ENCODE measurements at regions not wholly inside any gene's neighbourhood (a gene's known extent, or its start where the extent isn't known, plus 50 kb on each side); places are given as distances from the start of the nearest gene placed in this dataset.

DNA sequence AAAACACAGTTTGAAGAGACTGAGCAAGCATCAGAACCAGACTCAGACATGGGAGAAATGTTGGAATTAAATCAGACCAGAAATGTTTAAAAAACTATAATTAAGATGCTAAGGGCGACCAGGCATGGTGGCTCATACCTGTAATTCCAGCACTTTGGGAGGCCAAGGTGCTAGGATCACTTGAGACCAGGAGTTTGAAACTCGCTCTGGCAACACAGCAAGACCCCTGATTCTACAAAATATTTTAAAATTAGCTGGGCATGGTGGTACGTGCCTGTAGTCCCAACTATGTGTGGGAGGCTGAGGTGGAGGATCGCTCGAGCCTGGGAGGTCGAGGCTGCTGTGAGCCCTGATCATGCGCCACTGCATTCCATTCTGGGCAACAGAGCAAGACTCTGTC, 160.3 kb downstream of the COPRS start:
- Mint-ChIP-seq H3K4me3 (no peak overlapping the region), H3K36me3 (ENCODE audit: low read depth) (no peaks in the 10 kb centered on the region), H3K9me3 (no peaks in the 10 kb centered on the region), H3K27ac (no peak overlapping the region), H3K27me3 (peaks cover 13% of the 10 kb centered on the region), H3K4me1 (ENCODE audit: low read depth) (no peaks in the 10 kb centered on the region)
- Histone ChIP-seq H3K4me3 (ENCODE audit: low read length) (no peak overlapping the region), H3K9me3 (ENCODE audit: control insufficient read depth in 1 of 2, insufficient read depth in 1 of 2, low read length in 2 of 2) (no peaks in the 10 kb centered on the region), H3K27me3 (ENCODE audit: control insufficient read depth in 1 of 2, insufficient read depth in 2 of 2, low read length in 2 of 2) (peaks cover 0 to 5% of the 10 kb centered on the region in 2 experiments), H3K4me1 (ENCODE audit: insufficient read depth, low read length) (no peaks in the 10 kb centered on the region), H3K27ac (ENCODE audit: low read depth in 1 of 2, low read length in 2 of 2) (no peak overlapping the region), H3K36me3 (ENCODE audit: insufficient read depth, low read length) (no peaks in the 10 kb centered on the region)
- CTCF ChIA-PET: no interaction called here
- intact Hi-C loops (cut with DNase I, micrococcal nuclease): no loop called here
- TF ChIP-seq, protein P1, sequence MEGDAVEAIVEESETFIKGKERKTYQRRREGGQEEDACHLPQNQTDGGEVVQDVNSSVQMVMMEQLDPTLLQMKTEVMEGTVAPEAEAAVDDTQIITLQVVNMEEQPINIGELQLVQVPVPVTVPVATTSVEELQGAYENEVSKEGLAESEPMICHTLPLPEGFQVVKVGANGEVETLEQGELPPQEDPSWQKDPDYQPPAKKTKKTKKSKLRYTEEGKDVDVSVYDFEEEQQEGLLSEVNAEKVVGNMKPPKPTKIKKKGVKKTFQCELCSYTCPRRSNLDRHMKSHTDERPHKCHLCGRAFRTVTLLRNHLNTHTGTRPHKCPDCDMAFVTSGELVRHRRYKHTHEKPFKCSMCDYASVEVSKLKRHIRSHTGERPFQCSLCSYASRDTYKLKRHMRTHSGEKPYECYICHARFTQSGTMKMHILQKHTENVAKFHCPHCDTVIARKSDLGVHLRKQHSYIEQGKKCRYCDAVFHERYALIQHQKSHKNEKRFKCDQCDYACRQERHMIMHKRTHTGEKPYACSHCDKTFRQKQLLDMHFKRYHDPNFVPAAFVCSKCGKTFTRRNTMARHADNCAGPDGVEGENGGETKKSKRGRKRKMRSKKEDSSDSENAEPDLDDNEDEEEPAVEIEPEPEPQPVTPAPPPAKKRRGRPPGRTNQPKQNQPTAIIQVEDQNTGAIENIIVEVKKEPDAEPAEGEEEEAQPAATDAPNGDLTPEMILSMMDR (IDR thresholded peaks at IDR 0.05): no peak
- DNase-seq: no peak
- POLR2A ChIA-PET: no interaction called here
- no peak for ATAC-seq (ENCODE audit: poor library complexity)

GRCh38 chr17:31697838-31698237, 161.2 kb downstream of the COPRS start:
- Mint-ChIP-seq H3K27me3 (peaks cover 10% of the 10 kb centered on the region), H3K9me3 (no peaks in the 10 kb centered on the region), H3K4me1 (ENCODE audit: low read depth) (no peaks in the 10 kb centered on the region), H3K4me3 (no peak overlapping the region), H3K36me3 (ENCODE audit: low read depth) (no peaks in the 10 kb centered on the region), H3K27ac (no peak overlapping the region)
- no peak for ATAC-seq (ENCODE audit: poor library complexity)
- no peak overlapping the region for H3K27ac ChIP-seq (ENCODE audit: low read depth in 1 of 2, low read length in 2 of 2)
- TF ChIP-seq, protein P1 (IDR thresholded peaks at IDR 0.05): no peak
- intact Hi-C loops (cut with DNase I, micrococcal nuclease): no loop called here
- CTCF ChIA-PET: no interaction called here
- no peaks in the 10 kb centered on the region for H3K36me3 ChIP-seq (ENCODE audit: insufficient read depth, low read length)
- peaks cover 0 to 5% of the 10 kb centered on the region in 2 experiments for H3K27me3 ChIP-seq (ENCODE audit: control insufficient read depth in 1 of 2, insufficient read depth in 2 of 2, low read length in 2 of 2)
- POLR2A ChIA-PET: no interaction called here
- H3K4me3 ChIP-seq (ENCODE audit: low read length): no peak overlapping the region
- no peaks in the 10 kb centered on the region for H3K4me1 ChIP-seq (ENCODE audit: insufficient read depth, low read length)
- no peak for DNase-seq
- H3K9me3 ChIP-seq (ENCODE audit: control insufficient read depth in 1 of 2, insufficient read depth in 1 of 2, low read length in 2 of 2): no peaks in the 10 kb centered on the region

DNA sequence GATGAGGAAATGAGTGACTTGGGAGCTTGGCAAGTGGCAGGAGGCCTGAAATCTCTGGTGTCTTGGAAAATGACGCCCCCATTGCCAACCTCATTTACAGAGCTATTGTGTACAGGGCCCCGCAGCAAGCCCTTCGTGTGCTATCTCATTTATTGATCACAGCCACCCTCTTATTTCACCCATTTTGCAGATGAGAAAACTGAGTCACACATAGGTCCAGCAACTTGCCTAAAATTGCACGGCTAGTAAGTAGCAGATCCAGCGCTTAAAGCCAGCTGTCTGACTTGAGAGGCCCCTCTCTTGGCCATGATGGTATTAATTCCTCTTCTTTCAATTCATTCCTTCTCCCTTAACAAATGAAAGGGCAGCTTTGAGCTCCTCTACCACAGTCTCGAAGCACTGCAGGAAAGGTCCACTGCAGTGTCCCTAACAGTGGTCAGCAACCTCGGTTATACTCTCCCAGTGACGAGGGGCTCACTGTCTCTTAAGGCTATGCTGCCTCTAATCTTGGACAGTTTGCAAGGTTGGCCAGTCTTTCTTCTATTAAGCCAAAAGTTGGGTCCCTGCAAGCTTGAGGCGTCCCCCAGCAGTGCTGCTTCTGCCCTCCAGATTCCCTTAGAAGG, 162.2 kb downstream of the COPRS start:
- Mint-ChIP-seq H3K36me3 (ENCODE audit: low read depth) (no peaks in the 10 kb centered on the region), H3K4me1 (ENCODE audit: low read depth) (no peaks in the 10 kb centered on the region), H3K27me3 (peaks cover 10% of the 10 kb centered on the region), H3K27ac (no peak overlapping the region), H3K9me3 (no peaks in the 10 kb centered on the region), H3K4me3 (no peak overlapping the region)
- TF ChIP-seq, protein P1 (IDR thresholded peaks at IDR 0.05): no peak
- ChIA-PET POLR2A (no interaction called here), CTCF (no interaction called here)
- no peak for ATAC-seq (ENCODE audit: poor library complexity)
- Histone ChIP-seq H3K4me3 (ENCODE audit: low read length) (no peak overlapping the region), H3K4me1 (ENCODE audit: insufficient read depth, low read length) (no peaks in the 10 kb centered on the region), H3K9me3 (ENCODE audit: control insufficient read depth in 1 of 2, insufficient read depth in 1 of 2, low read length in 2 of 2) (no peaks in the 10 kb centered on the region), H3K36me3 (ENCODE audit: insufficient read depth, low read length) (no peaks in the 10 kb centered on the region), H3K27ac (ENCODE audit: low read depth in 1 of 2, low read length in 2 of 2) (no peak overlapping the region), H3K27me3 (ENCODE audit: control insufficient read depth in 1 of 2, insufficient read depth in 2 of 2, low read length in 2 of 2) (peaks cover 0 to 5% of the 10 kb centered on the region in 2 experiments)
- no peak for DNase-seq
- intact Hi-C loops (cut with DNase I, micrococcal nuclease): no loop called here

Data from CD4-positive, alpha-beta T cell (primary cell).